ENCODE measurements at regions not wholly inside any gene's neighbourhood (a gene's known extent, or its start where the extent isn't known, plus 50 kb on each side); places are given as distances from the start of the nearest gene placed in this dataset.

DNA sequence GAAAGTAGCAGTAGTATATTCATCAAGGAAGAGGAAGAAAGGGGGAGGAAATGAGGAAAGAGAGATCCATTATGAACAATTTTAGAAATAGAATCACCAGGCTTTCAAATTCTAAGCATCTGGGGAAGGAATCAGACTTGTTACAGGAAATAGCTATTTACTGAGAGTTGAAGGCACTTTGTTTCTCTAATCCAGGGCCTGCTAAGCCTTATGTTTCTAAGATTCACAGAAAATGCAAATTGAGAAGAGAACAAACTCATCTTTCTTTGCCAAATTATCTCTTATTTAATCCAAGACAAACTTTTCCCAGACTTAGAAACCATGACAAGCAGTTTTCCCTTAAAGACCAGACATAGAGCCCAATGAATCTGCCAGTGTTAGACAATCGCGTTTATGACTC lies 528.0 kb upstream of the NMUR2 start:
- TF ChIP-seq CTCF (IDR thresholded peaks at IDR 0.05) (no peak), POLR2A (IDR thresholded peaks at IDR 0.05) (no peak), POLR2AphosphoS5 (IDR thresholded peaks at IDR 0.05) (no peak)
